NCI-H2227 (cell line): ENCODE measurements at regions not wholly inside any gene's neighbourhood (a gene's known extent, or its start where the extent isn't known, plus 50 kb on each side); places are given as distances from the start of the nearest gene placed in this dataset.

Source experiments
- DNase-seq: peaks from one replicate; lab custom pipeline; 2025; ENCODE audit not compliant: unreplicated experiment; lab: John Stamatoyannopoulos, UW

DNA sequence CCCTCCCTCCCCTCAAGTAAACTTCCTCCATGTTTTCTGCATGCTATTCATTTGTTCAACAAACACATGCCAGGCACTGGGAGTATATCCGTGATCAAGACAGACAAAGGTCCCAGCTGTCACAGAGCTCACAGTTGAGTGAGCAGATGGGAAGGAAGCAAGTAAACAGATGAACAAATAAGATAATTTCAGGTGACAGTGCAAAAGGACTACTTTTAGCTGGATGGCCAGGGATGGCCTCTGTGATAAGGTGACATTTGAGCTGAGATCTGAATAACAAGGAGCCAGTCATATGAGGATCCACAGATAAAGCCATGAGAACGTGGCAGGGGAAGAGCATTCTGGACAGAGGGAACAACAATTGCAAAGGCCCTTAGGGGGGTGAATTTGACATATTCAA is 121.7 kb upstream of the RAD23B start:
- peak; percentile 5 for DNase-seq

DNA sequence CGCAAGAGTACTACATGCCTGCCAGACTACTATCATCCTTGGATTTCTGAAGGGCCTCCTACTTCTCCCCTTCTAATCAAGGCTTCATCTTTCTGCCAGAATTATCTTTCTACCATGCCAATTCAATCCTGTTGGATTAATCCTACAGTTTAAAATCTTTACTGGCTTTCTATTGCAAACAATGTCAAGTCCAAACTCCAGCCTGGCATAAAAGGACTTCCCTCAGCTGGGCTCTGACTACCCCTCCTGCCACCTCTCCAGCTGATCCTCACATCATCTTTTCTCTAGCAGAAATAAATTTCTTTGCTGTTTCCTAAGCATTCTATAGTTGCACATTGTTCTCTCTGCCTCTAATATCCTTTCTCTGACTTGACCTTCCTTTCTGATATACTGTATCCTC is 119.7 kb upstream of the RAD23B start:
- DNase-seq = no peak

DNA sequence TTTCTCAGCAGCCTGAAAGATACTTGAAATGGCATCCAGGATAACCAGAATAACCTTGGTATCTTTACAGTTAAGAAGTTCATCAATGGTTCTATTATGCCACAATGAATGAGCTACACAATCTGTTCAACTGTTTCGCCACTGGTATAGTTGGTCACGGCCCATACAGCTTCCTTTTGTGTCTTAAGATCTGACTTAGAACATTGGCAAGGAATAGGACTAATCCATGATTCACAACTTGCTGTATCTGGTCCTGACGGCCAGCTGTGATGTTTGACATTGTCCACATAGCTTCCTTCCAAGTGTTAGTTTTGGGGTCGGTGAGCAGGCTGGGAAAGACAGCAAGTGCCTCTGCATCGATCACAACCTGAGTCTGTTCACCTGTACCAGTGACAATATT is 113.3 kb upstream of the RAD23B start:
- no peak for DNase-seq

DNA sequence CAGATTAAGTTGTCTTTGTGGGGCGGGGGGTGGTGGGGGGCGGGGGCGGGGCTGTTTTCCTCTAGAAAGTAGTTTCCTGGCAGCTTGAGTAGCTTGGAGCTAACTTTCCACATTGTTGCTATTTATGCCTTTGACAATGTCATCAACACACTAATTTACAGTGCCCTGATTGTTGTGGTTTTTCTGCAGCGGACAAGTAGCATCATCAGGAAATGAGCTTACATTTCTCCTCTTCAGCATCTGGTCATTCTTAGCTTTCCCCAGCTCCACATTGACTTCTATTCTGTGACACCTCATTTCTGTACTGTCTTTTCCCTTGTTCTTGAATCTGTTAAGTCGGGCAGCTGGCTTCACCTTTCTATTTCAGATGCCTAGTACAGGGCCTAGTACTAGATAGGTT is 112.3 kb upstream of the RAD23B start:
- DNase-seq = no peak

DNA sequence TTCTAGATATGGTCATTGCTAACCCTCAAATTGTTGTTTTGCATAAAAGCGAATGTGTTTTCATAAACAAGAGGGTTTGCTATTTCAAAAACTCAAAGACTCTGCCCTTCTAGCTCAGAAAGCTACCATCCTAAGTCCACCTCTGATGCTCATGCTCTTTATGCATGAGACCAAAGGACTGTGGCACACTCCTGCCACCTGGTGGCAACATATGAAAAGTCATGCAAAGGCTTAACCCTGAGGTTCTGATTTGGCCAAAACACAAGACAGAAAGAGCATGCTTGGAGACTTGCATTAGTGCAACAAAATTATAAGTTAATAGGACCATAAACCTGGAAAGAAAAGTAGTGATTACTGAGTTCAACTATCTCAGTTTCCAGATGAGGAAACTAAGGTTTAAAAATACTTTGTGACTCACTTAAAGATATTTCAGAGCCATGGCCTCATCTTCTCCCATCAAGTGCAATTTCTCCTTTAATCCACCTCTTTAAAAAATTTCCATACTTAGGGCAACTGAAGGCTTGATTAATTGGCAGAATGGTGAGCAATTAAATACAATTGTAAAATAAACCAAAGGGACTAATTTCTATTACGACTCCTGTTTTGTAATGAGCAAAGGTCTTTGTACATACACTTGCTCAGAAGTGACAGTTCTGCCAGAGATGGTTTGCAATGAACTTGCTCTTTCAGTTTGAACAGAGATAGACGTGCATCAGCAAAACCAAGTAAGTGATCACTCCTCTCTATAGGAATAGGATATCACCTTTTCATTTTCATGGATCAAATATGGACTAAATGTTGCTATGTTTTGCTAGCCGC is 110.7 kb upstream of the RAD23B start:
- peak; percentile 73 for DNase-seq

DNA sequence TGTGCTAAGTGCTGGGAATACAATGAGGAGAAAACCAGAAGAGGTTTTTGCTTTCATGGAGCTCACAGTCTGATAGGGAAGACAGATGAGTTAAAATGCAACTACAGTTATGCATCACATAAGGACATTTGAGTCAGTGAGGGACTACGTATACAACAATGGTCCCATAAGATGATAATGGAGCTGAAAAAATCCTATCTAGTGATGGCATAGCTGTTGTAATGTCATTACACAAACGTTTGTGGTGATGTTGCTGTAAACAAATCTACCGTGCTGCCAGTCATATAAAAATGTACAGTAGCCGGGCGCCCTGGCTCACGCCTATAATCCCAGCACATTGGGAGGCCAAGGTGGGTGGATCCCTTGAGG is 110.1 kb upstream of the RAD23B start:
- no peak for DNase-seq

DNA sequence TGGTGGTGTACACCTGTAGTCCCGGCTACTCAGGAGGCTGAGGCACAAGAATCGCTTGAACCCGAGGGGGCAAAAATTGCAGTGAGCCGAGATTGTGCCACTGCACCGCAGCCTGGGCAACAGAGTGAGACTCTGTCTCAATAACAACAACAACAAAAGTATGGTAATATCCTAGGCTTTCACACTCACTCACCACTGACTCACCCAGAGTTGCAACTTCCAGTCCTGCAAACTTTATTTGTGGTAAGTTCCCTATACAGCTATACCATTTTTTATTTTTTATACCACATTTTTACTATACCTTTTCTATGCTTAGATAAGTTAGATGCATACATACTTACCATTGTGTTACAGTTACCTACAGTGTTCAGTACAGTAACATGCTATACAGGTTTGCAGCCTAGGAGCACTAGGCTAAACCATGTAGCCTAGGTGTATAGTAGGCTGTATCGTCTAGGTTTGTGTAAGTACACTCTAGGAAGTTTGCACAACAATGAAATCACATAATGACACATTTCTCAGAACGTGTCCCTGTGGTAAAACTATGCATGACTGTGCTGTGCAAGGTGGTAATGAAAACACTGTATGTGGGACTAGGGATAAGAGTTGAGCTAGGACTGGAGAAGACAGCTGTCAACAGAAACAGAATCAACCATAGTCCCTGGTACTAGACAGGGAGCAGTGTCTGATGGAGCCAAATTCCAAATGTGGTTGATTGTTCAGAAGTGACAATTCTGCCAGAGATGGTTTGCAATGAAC is 109.5 kb upstream of the RAD23B start:
- DNase-seq = no peak

DNA sequence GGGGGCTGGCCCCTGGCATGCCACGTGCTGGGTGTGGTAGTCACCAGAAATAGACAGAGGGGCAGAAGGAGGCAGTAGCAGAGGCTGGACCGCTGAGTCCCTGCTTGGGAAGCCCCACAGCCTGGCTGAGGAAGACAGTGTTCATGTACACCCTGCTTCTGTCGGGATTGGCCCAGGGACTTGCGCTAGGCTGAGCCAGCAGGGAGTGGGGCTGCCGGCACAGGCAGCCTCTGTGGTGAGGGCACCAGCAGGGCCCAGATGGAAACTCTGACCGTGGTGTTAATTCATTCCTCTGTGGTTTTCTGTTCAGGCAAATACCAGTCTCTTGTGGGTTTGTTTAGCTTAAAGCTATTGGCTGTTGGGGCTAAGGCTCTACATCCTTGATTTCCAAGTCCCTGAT is 108.6 kb upstream of the RAD23B start:
- DNase-seq = no peak

DNA sequence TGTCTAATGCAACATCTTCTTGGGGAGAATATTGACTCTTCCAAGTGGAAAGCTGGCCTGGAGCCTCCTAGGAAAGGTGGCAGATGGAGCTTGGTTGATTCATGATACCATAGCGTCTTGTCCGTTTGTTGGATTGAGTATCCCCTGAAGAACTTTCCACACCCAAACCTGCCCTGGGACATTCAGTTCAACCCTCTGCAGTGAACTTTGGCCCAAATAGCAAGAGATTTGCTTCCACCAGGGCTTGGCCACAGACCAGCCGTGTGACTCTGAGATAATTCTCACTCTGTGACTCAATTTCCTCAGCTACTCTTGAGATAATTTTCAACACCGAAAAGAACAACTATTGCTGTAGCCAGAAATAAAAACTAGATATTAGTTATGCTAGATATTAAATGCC is 108.0 kb upstream of the RAD23B start:
- no peak for DNase-seq

DNA sequence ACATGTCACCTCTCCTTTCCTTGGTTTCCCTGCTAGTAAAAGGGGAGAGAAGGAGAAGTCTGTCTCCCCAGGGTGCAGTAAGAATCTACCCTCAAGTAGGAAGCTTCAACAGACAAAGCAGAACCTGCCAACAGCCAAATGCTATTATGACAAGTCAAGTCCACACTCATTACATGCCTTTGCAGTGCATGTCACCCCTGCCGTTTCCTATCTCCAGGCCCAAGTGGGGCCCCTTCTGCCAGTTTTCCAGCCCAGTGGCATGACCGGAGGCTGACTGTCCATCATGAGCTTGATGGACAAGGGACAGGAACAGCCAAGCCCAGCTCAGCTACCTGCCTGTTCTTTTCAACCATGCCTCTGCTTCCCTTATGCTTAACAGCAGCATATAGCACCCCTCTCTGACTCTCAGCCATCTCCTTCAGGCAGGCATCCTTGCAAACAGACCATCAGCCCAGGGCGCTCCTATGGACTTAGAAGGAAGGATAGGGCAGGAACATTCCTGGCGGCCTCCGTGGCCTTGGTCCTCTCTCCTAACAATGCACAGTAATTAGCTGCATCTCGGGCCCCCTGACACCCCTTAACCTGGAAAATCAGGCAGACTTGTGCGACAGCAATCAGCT is 107.2 kb upstream of the RAD23B start:
- no peak for DNase-seq

DNA sequence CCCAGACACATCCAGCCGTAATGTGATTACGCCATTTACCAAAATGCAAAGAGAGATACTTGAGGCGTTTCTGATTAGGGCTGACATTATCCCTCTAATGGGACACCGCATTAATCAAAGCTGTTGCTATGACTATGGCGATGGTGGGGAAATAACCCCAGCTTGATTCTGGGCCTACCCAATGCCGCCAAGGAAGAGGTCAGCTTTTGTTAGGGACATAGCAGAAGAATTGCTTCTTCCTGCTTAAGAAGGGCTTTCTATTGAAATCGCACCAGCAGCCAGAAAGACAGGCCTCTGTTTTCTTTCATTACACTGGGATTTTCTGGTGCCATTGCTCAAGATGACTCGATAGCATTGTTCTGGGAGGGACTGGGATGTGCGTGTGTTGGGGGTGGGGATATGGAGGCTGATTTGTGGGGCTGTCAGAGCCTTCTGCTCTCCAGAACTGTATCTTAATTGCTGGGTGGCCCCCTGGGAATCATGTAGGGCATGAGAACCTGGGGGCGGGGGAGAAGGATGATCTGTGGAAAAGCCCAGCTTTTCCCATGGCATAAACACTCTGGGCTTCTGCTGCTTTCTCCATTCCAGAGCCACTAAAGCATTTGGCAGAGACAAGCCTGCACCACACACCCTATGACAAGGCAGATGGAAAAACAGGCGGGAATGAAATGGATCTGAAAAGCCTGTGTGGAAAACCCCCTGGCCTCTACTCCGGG is 106.5 kb upstream of the RAD23B start:
- peak; percentile 28 for DNase-seq

DNA sequence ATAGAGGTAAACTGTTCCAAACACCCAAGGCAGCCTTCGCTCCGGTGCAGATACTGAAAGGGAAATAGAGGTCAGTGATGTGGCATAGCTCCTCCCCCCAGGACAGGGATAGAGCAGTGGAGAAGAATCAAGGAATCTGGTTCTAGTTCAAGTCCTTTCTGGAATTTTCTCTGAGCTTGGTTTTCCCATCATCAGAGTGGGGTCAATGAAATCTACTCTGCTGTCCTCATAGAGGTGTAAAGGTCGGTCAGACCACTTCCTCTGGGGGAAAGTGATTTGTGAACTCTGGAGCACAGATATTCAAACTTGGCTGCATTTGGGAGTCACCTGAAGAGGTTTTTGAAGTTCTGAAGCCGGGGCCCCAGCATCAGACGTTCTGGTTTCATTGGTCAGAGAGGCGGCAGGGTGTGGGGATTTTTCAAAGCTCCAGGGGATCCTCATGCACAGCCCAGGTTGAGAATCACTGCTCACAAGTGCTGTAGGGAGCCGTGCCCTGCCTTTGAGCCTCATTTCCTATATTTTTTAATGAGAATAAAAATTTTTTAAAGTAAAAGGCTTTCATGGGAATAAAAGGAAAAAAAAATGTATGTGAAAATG is 105.7 kb upstream of the RAD23B start:
- DNase-seq = no peak

DNA sequence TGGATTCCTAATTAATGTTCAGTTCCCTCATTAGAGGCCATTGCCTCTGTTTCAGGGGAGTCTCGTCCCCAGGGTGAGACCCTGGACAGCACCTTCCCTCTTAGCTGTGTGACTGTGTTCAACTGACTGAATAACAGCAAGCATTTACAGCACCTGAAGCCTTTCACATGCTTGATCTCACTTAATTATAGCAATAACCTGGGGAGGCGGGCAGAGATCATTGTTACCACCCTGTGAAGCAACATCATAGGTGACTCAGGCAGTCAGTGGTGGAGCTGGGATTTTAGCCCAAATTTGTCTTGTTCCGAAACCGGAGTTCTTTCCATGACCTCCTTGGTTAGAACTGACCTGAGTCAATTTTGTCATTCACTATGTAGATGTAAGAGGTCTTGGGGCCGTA is 105.2 kb upstream of the RAD23B start:
- peak; percentile 7 for DNase-seq

DNA sequence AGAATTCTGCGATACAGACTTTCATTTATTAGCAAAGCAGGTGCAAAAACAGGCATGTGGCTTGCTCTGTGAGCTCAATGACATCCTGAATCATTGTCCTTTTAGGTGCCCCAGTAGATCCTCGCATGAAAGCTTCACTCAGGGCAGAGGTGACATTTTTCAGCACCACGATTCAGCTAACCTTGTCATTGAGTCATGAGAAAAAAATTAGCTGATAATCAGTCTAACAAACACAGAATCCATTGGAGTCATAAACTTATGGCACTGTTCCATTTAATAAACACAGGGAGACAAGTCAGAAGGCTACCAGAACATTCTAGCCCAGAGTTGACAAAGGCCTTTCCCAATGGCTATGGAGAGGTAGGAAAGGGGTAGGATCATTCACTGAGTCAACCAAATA is 104.8 kb upstream of the RAD23B start:
- DNase-seq = no peak

DNA sequence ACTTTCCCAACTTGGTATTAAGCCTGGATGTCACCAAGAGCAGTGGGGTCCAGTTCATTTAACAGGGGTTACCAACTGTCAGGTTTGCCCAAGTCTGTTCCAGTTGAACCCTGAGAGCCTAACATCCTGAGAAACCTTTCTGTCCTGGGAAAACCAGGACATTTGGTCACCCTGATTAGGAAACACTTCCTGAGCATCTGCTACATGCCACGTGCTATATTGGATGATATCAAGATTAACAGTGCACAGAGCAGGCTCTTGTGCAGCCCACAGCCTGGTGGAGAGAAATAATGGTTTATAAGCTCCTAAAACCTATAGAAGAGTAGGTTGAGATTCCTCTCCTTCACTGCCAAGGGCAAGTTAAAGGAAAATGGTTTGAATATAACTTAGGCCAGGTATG is 102.9 kb upstream of the RAD23B start:
- DNase-seq = no peak

DNA sequence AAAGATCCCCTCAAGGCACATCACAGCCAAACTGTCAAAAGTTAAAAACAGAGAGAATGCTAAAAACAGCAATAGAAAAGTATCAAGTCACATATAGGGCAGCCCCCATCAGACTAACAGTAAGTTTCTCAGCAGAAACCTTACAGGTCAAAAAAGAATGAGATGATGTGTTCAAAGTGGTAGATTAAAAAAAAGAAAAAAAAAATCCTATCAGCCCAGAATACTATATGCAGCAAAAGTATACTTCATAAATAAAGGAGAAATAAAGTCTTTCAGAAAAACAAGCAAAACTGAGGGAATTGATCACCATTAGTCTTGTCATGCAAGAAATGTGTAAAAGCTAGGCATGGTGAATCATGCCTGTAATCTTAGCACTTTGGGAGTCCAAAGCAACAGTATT is 99.9 kb upstream of the RAD23B start:
- DNase-seq = no peak

DNA sequence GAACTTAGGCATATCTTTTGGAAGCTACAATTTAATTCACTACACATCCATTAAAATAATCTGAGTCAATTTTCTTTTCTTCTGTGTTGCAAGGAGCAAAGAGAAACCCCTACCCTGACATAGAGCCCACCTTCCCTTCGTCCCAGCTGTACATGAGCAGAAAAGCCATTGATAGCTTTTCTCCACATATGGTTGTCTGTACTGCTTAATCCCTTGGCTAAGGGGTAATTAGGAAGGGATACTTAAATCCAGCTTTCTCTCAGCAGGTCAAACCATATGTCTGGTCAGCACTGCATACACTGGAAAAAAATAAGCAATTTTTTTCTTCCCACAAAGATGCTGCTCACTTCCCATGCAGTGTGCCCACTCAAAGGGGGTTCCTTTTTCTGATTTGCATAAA is 94.7 kb upstream of the RAD23B start:
- no peak for DNase-seq

DNA sequence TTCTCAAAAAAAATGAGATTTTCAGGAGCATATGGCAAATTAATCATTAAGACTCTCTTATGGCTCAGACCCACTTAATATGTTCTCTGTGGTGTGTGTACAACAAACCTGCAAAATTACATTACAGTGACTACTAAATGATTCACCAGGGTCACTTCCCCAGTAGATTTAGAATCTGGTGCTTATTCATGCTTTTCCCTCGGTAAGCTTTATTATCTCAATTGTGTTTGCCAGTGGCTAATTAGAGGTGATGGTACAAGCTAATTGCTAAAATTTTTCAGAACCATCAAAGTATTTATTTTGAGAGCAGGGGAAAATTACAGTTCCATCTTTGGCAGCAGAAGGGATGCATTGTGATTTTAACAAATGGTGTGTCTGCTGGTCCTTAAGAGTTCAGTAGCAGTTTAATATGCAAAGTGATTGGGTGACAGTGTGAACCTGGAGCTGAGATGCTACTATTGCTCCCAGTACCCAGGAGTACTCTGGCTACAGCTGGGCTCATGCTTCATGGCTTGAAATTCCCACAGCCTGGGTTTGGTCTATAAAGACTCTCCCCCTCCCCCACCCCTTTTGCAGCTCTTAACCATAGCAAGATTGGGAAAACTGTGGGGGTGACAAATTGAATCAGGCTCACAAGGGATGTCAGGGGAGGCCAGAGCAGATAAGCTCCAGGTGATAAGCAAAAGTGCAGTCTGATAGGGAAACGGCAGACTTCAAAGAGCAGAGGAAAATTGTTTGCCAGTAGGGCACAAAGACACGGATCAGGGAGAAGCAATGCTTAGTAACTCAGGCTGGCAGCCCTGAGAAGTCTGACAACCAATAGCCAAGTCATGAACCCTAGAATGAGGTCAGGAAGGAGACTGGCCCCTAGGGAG is 92.8 kb upstream of the RAD23B start:
- no peak for DNase-seq

DNA sequence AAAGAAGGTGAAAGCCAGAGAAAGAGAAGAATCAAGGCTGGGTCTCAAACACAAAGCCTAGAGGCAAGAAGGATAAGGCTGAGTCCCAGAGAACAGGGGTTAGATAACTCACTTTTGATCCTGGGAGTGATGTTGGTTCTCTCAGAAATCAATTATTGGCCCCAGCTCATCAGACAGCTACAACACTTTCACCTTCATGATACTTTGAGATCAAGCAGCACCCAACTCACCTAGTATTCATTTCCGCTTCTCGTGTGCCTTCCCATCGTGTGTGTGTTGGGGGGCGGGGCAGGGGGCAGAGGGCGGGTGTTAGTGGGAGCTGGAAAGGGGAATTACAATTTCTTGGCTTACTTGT is 92.2 kb upstream of the RAD23B start:
- DNase-seq = no peak

DNA sequence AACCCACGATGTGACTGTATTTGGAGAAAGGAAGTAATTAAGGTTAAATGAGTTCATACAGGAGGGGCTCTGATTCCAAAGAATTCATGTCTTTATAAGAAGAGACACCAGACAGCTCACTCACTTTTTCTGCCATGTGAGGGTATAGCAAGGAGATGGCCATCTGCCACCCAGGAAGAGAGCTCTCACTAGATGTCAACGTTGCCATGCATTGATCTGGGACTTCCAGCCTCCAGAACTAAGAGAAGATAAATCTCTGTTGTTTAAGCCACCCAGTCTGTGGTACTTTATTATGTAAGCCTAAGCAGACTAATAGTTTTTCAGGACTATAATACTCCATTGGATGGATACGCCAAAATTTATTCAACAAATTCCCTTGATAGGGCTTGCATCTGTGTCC is 89.8 kb upstream of the RAD23B start:
- no peak for DNase-seq
